Right atrium auricular region (tissue), 2 donors: ENCODE measurements at regions not wholly inside any gene's neighbourhood (a gene's known extent, or its start where the extent isn't known, plus 50 kb on each side); places are given as distances from the start of the nearest gene placed in this dataset.

Experiments
- DNase-seq: peaks from one replicate; pipeline ENCODE4 v3.0.0-alpha.2; 2019; ENCODE audit warnings: low spot score
- H3K27ac ChIP-seq, 2 donors: fragments of 200-600 bp; sonication (generic); 1 replicate in 1 of 2; 2 replicates in 1 of 2; pipeline ENCODE4 v1.5.1; 2016 to 2019
- H3K27me3 ChIP-seq, 2 donors: fragments of 200-600 bp; sonication (generic); one replicate each; pipeline versions ENCODE4 v1.5.1 to v1.6.0; 2017 to 2019
- H3K36me3 ChIP-seq: fragments of 200-600 bp; sonication (generic); one replicate; pipeline ENCODE4 v1.5.1; 2016
- H3K4me1 ChIP-seq, 2 donors: fragments of 200-600 bp; sonication (generic); one replicate each; pipeline versions ENCODE4 v1.5.1 to v1.6.0; 2017 to 2019
- H3K4me3 ChIP-seq, 2 donors: fragments of 200-600 bp; sonication (generic); 1 replicate in 1 of 2; 2 replicates in 1 of 2; pipeline ENCODE4 v1.5.1; 2017 to 2019; ENCODE audit warnings: mild to moderate bottlenecking in 1 of 2, moderate library complexity in 1 of 2
- H3K9me3 ChIP-seq, 2 donors: fragments of 200-600 bp; sonication (generic); one replicate each; pipeline ENCODE4 v1.5.1; 2019
- TF ChIP-seq, protein P1 (sequence below), 2 donors: fragments of 200-600 bp; sonication (generic); IDR thresholded peaks; one replicate each; pipeline ENCODE4 v1.5.1; 2019; ENCODE audit warnings: antibody characterized with exemption in 2 of 2

DNA sequence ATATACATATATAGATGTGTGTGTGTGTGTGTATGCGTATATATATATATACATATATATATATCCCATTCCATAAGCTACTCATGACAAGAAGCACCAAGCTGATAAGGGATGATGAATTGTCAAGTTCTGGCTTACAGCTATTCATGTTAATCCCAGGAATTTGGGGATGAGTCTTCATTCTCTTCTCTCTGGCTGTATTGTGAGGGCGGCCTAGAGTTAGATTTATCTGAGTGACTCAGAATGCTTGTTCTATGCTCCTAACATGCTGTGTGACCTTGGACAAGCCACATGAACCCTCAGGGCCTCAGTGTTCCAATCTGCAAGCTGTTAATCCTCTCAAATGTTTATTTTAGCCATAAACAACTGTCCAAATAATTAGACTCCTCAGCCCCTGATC, 749.0 kb downstream of the MED13L start:
- Histone ChIP-seq H3K27me3 (no peaks in the 10 kb centered on the region), H3K9me3 (no peaks in the 10 kb centered on the region), H3K36me3 (no peaks in the 10 kb centered on the region), H3K27ac (no peak overlapping the region), H3K4me1 (no peaks in the 10 kb centered on the region), H3K4me3 (no peak overlapping the region)
- TF ChIP-seq, protein P1, sequence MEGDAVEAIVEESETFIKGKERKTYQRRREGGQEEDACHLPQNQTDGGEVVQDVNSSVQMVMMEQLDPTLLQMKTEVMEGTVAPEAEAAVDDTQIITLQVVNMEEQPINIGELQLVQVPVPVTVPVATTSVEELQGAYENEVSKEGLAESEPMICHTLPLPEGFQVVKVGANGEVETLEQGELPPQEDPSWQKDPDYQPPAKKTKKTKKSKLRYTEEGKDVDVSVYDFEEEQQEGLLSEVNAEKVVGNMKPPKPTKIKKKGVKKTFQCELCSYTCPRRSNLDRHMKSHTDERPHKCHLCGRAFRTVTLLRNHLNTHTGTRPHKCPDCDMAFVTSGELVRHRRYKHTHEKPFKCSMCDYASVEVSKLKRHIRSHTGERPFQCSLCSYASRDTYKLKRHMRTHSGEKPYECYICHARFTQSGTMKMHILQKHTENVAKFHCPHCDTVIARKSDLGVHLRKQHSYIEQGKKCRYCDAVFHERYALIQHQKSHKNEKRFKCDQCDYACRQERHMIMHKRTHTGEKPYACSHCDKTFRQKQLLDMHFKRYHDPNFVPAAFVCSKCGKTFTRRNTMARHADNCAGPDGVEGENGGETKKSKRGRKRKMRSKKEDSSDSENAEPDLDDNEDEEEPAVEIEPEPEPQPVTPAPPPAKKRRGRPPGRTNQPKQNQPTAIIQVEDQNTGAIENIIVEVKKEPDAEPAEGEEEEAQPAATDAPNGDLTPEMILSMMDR (IDR thresholded peaks at IDR 0.05): no peak
- no peak for DNase-seq

DNA sequence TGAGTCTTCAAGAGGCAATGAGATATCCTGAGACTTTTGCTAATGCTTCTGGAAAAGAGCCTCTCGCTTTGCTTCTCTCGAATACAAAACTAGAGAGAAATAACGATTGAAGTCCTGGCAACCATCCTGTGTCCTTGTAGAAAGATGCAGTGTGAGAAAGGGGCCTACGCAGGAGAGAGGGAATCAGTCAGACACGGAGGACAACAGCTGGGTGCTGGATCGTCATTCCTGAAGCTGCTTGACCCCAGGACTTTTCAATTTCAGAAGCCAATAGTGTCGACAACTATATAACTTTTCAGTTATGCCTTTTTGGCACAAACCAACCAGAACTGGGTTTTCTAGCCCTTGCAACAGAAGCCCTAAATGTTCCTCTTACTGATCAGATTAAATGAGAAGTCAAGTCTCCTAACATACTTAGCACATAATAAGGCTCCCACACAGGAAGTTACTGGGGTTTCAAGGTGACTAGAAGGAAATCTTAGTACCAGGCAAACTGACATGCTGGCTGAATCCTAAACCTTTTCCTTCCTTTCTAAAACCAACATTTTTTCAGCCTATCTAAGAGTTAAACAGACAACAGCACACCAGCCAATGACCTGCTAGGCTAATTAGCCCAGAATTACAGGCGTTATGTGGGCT, 755.6 kb downstream of the MED13L start:
- Histone ChIP-seq H3K27me3 (no peaks in the 10 kb centered on the region), H3K4me1 (no peaks in the 10 kb centered on the region), H3K9me3 (peaks cover 0 to 7% of the 10 kb centered on the region in 2 donors), H3K27ac (no peak overlapping the region), H3K36me3 (no peaks in the 10 kb centered on the region), H3K4me3 (no peak overlapping the region)
- TF ChIP-seq, protein P1 (IDR thresholded peaks at IDR 0.05): no peak
- no peak for DNase-seq

DNA sequence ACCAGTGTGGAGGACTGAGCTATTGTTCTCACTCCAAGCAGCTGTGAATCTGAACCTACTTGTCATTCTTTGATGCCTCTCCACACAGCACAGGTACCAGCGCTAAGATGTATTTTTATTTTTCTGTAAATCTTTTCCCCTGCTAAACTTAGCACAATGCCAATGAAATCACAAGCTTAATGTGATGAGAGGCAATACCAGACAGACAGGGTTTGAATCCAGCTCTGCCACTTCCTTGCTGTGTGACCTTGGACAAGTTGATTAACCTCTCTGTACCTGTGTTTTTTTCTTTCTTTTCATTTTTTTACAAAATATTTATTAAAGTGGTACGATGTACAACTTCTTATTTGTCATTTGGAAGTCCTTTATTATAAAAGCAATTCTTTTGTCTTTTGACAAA, 757.6 kb downstream of the MED13L start:
- TF ChIP-seq, protein P1 (IDR thresholded peaks at IDR 0.05): no peak
- Histone ChIP-seq H3K27ac (no peak overlapping the region), H3K36me3 (no peaks in the 10 kb centered on the region), H3K9me3 (peaks cover 0 to 13% of the 10 kb centered on the region in 2 donors), H3K4me3 (no peak overlapping the region), H3K4me1 (no peaks in the 10 kb centered on the region), H3K27me3 (no peaks in the 10 kb centered on the region)
- DNase-seq: no peak

DNA sequence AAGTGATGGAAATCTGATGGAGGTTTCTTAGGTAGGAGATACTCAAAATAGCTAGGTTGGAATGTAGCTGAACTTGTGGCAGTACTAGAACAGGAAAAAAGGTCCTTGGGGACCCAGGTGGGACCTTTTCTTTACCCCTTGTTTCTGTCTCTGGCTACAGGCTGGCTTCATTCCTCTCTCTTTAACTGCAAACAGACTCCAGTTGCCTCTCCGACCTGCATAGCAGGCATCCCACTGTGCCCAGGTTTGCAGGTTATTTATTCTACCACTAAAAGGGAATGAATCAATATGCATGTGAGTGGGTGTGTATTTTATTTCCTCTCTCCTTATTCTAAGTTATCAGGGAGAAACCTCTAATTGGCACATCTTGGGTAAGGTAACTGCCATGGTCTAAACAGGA, 758.1 kb downstream of the MED13L start:
- H3K4me1 ChIP-seq: no peaks in the 10 kb centered on the region
- no peak overlapping the region for H3K4me3 ChIP-seq
- H3K36me3 ChIP-seq: no peaks in the 10 kb centered on the region
- H3K9me3 ChIP-seq: peaks cover 0 to 13% of the 10 kb centered on the region in 2 donors
- TF ChIP-seq, protein P1 (IDR thresholded peaks at IDR 0.05): no peak
- DNase-seq: no peak
- no peak overlapping the region for H3K27ac ChIP-seq
- no peaks in the 10 kb centered on the region for H3K27me3 ChIP-seq

DNA sequence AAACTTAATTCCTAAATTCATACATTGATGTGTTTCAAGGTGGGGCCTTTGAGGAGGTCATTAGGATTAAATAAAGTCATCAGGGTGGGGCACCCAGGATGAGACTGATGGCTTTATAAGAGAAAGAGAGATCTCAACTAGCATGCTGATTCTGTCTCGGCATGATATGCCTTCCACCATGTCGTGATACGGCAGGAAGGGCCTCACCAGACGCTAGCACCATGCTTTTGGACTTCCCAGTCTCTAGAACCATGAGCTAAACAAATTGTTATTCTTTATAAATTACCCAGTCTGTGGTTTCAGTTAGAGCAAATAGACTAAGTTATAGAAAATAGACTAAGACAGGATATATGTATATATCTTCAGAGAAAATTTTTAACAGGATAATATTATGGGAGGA, 759.6 kb downstream of the MED13L start:
- no peak overlapping the region for H3K4me3 ChIP-seq
- no peaks in the 10 kb centered on the region for H3K27me3 ChIP-seq
- TF ChIP-seq, protein P1 (IDR thresholded peaks at IDR 0.05): no peak
- no peaks in the 10 kb centered on the region for H3K4me1 ChIP-seq
- H3K27ac ChIP-seq: no peak overlapping the region
- H3K9me3 ChIP-seq: peaks cover 6 to 27% of the 10 kb centered on the region in 2 donors
- no peak for DNase-seq
- H3K36me3 ChIP-seq: no peaks in the 10 kb centered on the region
